HFF-Myc (cell line): ENCODE measurements at regions not wholly inside any gene's neighbourhood (a gene's known extent, or its start where the extent isn't known, plus 50 kb on each side); places are given as distances from the start of the nearest gene placed in this dataset.

Experiments used
- DNase-seq: peaks from one replicate; pipeline ENCODE4 v3.0.0-alpha.2; 2011; ENCODE audit warnings: low read depth; ENCODE audit errors: extremely low read depth
- H3K4me3 ChIP-seq: replicated peaks from 2 replicates; pipeline ENCODE4 v1.5.1; 2011; ENCODE audit warnings: low read depth, mild to moderate bottlenecking, control low read depth, low read length
- CTCF ChIP-seq: IDR thresholded peaks from 2 replicates; pipeline ENCODE4 v1.5.1; 2012; ENCODE audit warnings: mild to moderate bottlenecking, low read depth, low read length, control low read depth; ENCODE audit errors: missing control alignments

GRCh38 chr7:66514050-66514449 lies 114.6 kb upstream of the KCTD7 start:
- H3K4me3 ChIP-seq = no peak overlapping the region
- TF ChIP-seq CTCF = no peak
- no peak for DNase-seq

- TF ChIP-seq CTCF = no peak
- DNase-seq = no peak
These were observed 111.3 kb upstream of the KCTD7 start for GRCh38 chr7:66517212-66517909.

DNA sequence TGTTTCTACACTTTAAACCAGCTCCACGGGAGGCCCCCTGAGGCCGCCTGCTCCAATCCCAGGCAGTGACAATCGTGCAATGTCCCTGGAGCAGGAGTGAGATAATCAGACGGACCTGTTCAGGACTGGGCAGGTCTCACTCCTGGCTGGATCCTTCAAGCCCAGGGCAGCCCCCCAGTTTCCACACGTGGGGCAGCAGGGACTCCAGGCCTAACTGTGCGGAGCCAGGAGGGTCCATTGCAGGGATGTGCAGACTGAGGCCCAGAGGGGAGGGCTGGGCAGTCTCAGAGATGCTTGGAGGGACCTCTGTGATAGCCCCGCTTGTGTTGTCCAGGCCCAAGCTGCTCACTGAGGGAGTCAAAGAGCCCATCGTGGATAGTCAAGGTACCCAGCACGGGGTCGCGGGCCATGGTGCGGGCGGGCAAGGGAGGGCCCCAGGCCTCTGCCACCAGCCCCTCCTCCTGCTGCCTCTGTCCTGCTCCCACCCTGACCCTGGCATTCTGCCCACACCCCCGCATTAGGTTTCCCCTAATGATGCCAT lies 110.5 kb upstream of the KCTD7 start:
- DNase-seq = no peak
- no peak for TF ChIP-seq CTCF
- no peak overlapping the region for H3K4me3 ChIP-seq

More at GRCh38 chr7:66517212-66517909, 111.3 kb upstream of the KCTD7 start:
- no peak overlapping the region for H3K4me3 ChIP-seq

DNA sequence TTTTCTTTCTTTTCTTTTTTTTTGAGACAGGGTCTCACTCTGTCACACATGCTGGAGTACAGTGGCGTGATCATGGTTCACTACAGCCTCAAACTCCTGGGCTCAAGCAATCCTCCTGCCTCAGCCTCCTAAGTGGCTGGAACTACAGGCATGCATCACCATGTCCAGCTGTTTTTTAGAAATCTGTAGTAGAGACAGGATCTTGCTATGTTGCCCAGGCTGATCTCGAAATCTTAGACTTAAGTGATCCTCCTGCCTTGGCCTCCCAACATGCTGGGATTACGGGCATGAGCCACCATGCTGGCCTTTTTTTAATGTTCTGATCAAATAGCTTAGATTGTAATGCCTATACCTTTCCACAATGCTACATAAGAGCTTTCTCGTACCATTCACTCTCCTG lies 107.0 kb upstream of the KCTD7 start:
- TF ChIP-seq CTCF = no peak
- no peak for DNase-seq

GRCh38 chr7:66522518-66522917 lies 106.2 kb upstream of the KCTD7 start:
- peak; percentile 28 for TF ChIP-seq CTCF
- no peak overlapping the region for H3K4me3 ChIP-seq
- DNase-seq = no peak

More for the DNA sequence above, 107.0 kb upstream of the KCTD7 start:
- no peak overlapping the region for H3K4me3 ChIP-seq

- H3K4me3 ChIP-seq = no peak overlapping the region
- no peak for TF ChIP-seq CTCF
- DNase-seq = no peak
These were observed 105.3 kb upstream of the KCTD7 start for GRCh38 chr7:66523409-66523808.
